Activated T-cell treated with anti-CD3 and anti-CD28 coated beads, Interleukin-2, amount 50 U/mL, for 24 hours (primary cell): ENCODE measurements at regions not wholly inside any gene's neighbourhood (a gene's known extent, or its start where the extent isn't known, plus 50 kb on each side); places are given as distances from the start of the nearest gene placed in this dataset.
"Not testable (repeated sequence)": the region's sequence is repeated elsewhere in the genome, so short reads cannot be mapped to it uniquely, and the experiment has no call there.

Experiments used
- DNase-seq: peaks from one replicate; pipeline ENCODE4 v3.0.0-alpha.2; 2020
- H3K27ac Mint-ChIP-seq: 2 replicates; pipeline ENCODE4 v1.8.0; 2020; ENCODE audit warnings: mild to moderate bottlenecking, mixed read lengths
- H3K27me3 Mint-ChIP-seq: 2 replicates; pipeline ENCODE4 v1.8.0; 2020; ENCODE audit warnings: mixed read lengths
- H3K36me3 Mint-ChIP-seq: 2 replicates; pipeline ENCODE4 v1.8.0; 2020; ENCODE audit warnings: low read depth, mixed read lengths
- H3K4me1 Mint-ChIP-seq: 2 replicates; pipeline ENCODE4 v1.8.0; 2020; ENCODE audit warnings: low read depth, mixed read lengths
- H3K4me3 Mint-ChIP-seq: 2 replicates; pipeline ENCODE4 v1.8.0; 2020; ENCODE audit warnings: mild to moderate bottlenecking, moderate library complexity, mixed read lengths
- H3K9me3 Mint-ChIP-seq: 2 replicates; pipeline ENCODE4 v1.8.0; 2020; ENCODE audit warnings: mixed read lengths

GRCh38 chr9:108419379-108419778, 436.4 kb downstream of the ACTL7B start:
- Mint-ChIP-seq H3K27ac (no peak overlapping the region), H3K36me3 (no peaks in the 10 kb centered on the region), H3K9me3 (peaks cover 2% of the 10 kb centered on the region), H3K4me3 (no peak overlapping the region), H3K27me3 (no peaks in the 10 kb centered on the region), H3K4me1 (no peaks in the 10 kb centered on the region)
- no peak for DNase-seq

- H3K4me3 Mint-ChIP-seq, result no peak overlapping the region
- H3K27me3 Mint-ChIP-seq, result no peaks in the 10 kb centered on the region
- no peak overlapping the region for H3K27ac Mint-ChIP-seq
- no peaks in the 10 kb centered on the region for H3K4me1 Mint-ChIP-seq
- DNase-seq, result no peak
- peaks cover 2% of the 10 kb centered on the region for H3K9me3 Mint-ChIP-seq
- no peaks in the 10 kb centered on the region for H3K36me3 Mint-ChIP-seq
Measured at GRCh38 chr9:108417726-108418125, 438.1 kb downstream of the ACTL7B start.

GRCh38 chr9:108417312-108417711, 438.5 kb downstream of the ACTL7B start:
- Mint-ChIP-seq H3K36me3 (no peaks in the 10 kb centered on the region), H3K27me3 (no peaks in the 10 kb centered on the region), H3K27ac (no peak overlapping the region), H3K4me3 (no peak overlapping the region), H3K9me3 (peaks cover 3% of the 10 kb centered on the region), H3K4me1 (no peaks in the 10 kb centered on the region)
- no peak for DNase-seq

GRCh38 chr9:108416324-108416723, 439.5 kb downstream of the ACTL7B start:
- no peaks in the 10 kb centered on the region for H3K27me3 Mint-ChIP-seq
- H3K27ac Mint-ChIP-seq, result no peak overlapping the region
- no peaks in the 10 kb centered on the region for H3K4me1 Mint-ChIP-seq
- DNase-seq, result no peak
- H3K36me3 Mint-ChIP-seq, result no peaks in the 10 kb centered on the region
- no peak overlapping the region for H3K4me3 Mint-ChIP-seq
- peaks cover 4% of the 10 kb centered on the region for H3K9me3 Mint-ChIP-seq

GRCh38 chr9:108413809-108414208, 442.0 kb downstream of the ACTL7B start:
- no peaks in the 10 kb centered on the region for H3K27me3 Mint-ChIP-seq
- H3K27ac Mint-ChIP-seq, result no peak overlapping the region
- DNase-seq, result no peak
- H3K4me1 Mint-ChIP-seq, result no peaks in the 10 kb centered on the region
- H3K4me3 Mint-ChIP-seq, result no peak overlapping the region
- no peaks in the 10 kb centered on the region for H3K36me3 Mint-ChIP-seq
- peaks cover 4% of the 10 kb centered on the region for H3K9me3 Mint-ChIP-seq

GRCh38 chr9:108412755-108413154, 443.0 kb downstream of the ACTL7B start:
- Mint-ChIP-seq H3K27ac (no peak overlapping the region), H3K4me3 (no peak overlapping the region), H3K4me1 (no peaks in the 10 kb centered on the region), H3K36me3 (no peaks in the 10 kb centered on the region), H3K9me3 (peaks cover 4% of the 10 kb centered on the region), H3K27me3 (no peaks in the 10 kb centered on the region)
- DNase-seq, result no peak

GRCh38 chr9:108411632-108412031, 444.2 kb downstream of the ACTL7B start:
- no peaks in the 10 kb centered on the region for H3K36me3 Mint-ChIP-seq
- no peaks in the 10 kb centered on the region for H3K27me3 Mint-ChIP-seq
- H3K27ac Mint-ChIP-seq, result no peak overlapping the region
- no peak overlapping the region for H3K4me3 Mint-ChIP-seq
- H3K9me3 Mint-ChIP-seq, result peaks cover 4% of the 10 kb centered on the region
- no peaks in the 10 kb centered on the region for H3K4me1 Mint-ChIP-seq
- DNase-seq, result no peak

- DNase-seq, result no peak
- no peaks in the 10 kb centered on the region for H3K36me3 Mint-ChIP-seq
- H3K4me1 Mint-ChIP-seq, result no peaks in the 10 kb centered on the region
- no peak overlapping the region for H3K4me3 Mint-ChIP-seq
- H3K27me3 Mint-ChIP-seq, result no peaks in the 10 kb centered on the region
- peaks cover 7% of the 10 kb centered on the region for H3K9me3 Mint-ChIP-seq
- H3K27ac Mint-ChIP-seq, result no peak overlapping the region
Measured at GRCh38 chr9:108410161-108410560, 445.6 kb downstream of the ACTL7B start.

- H3K4me1 Mint-ChIP-seq, result no peaks in the 10 kb centered on the region
- H3K27ac Mint-ChIP-seq, result no peak overlapping the region
- H3K4me3 Mint-ChIP-seq, result no peak overlapping the region
- no peaks in the 10 kb centered on the region for H3K27me3 Mint-ChIP-seq
- H3K9me3 Mint-ChIP-seq, result peaks cover 6% of the 10 kb centered on the region
- H3K36me3 Mint-ChIP-seq, result no peaks in the 10 kb centered on the region
- DNase-seq, result no peak
Measured at GRCh38 chr9:108400297-108400696, 455.5 kb downstream of the ACTL7B start.

- Mint-ChIP-seq H3K4me1 (no peaks in the 10 kb centered on the region), H3K27me3 (no peaks in the 10 kb centered on the region), H3K36me3 (no peaks in the 10 kb centered on the region), H3K27ac (no peak overlapping the region), H3K4me3 (no peak overlapping the region), H3K9me3 (peaks cover 6% of the 10 kb centered on the region)
- no peak for DNase-seq
Measured at GRCh38 chr9:108399851-108400250, 455.9 kb downstream of the ACTL7B start.

GRCh38 chr9:108397286-108397685, 458.5 kb downstream of the ACTL7B start:
- Mint-ChIP-seq H3K27ac (no peak overlapping the region), H3K4me1 (no peaks in the 10 kb centered on the region), H3K9me3 (peaks cover 6% of the 10 kb centered on the region), H3K4me3 (no peak overlapping the region), H3K27me3 (no peaks in the 10 kb centered on the region), H3K36me3 (no peaks in the 10 kb centered on the region)
- DNase-seq, result no peak

- H3K9me3 Mint-ChIP-seq, result peaks cover 6% of the 10 kb centered on the region
- no peaks in the 10 kb centered on the region for H3K27me3 Mint-ChIP-seq
- H3K36me3 Mint-ChIP-seq, result no peaks in the 10 kb centered on the region
- H3K4me3 Mint-ChIP-seq, result no peak overlapping the region
- DNase-seq, result no peak
- no peaks in the 10 kb centered on the region for H3K4me1 Mint-ChIP-seq
- H3K27ac Mint-ChIP-seq, result no peak overlapping the region
Measured at GRCh38 chr9:108396611-108397010, 459.2 kb downstream of the ACTL7B start.

- H3K36me3 Mint-ChIP-seq, result no peaks in the 10 kb centered on the region
- no peaks in the 10 kb centered on the region for H3K27me3 Mint-ChIP-seq
- H3K4me1 Mint-ChIP-seq, result no peaks in the 10 kb centered on the region
- no peak overlapping the region for H3K27ac Mint-ChIP-seq
- no peak for DNase-seq
- H3K4me3 Mint-ChIP-seq, result no peak overlapping the region
- peaks cover 6% of the 10 kb centered on the region for H3K9me3 Mint-ChIP-seq
Measured at GRCh38 chr9:108396193-108396592, 459.6 kb downstream of the ACTL7B start.

- no peak for DNase-seq
- no peak overlapping the region for H3K27ac Mint-ChIP-seq
- H3K4me1 Mint-ChIP-seq, result no peaks in the 10 kb centered on the region
- no peak overlapping the region for H3K4me3 Mint-ChIP-seq
- H3K27me3 Mint-ChIP-seq, result no peaks in the 10 kb centered on the region
- H3K36me3 Mint-ChIP-seq, result no peaks in the 10 kb centered on the region
- peaks cover 6% of the 10 kb centered on the region for H3K9me3 Mint-ChIP-seq
Measured at GRCh38 chr9:108395421-108395820, 460.4 kb downstream of the ACTL7B start.

GRCh38 chr9:108394726-108395125, 461.1 kb downstream of the ACTL7B start:
- DNase-seq, result no peak
- no peak overlapping the region for H3K27ac Mint-ChIP-seq
- no peak overlapping the region for H3K4me3 Mint-ChIP-seq
- no peaks in the 10 kb centered on the region for H3K4me1 Mint-ChIP-seq
- no peaks in the 10 kb centered on the region for H3K36me3 Mint-ChIP-seq
- H3K9me3 Mint-ChIP-seq, result peaks cover 6% of the 10 kb centered on the region
- no peaks in the 10 kb centered on the region for H3K27me3 Mint-ChIP-seq

GRCh38 chr9:108393481-108394001, 462.2 kb downstream of the ACTL7B start:
- not testable (repeated sequence) for H3K36me3 Mint-ChIP-seq, H3K4me3 Mint-ChIP-seq, H3K9me3 Mint-ChIP-seq

More at GRCh38 chr9:108393481-108394001, 462.2 kb downstream of the ACTL7B start:
- not testable (repeated sequence) for H3K27ac Mint-ChIP-seq, H3K4me1 Mint-ChIP-seq, H3K27me3 Mint-ChIP-seq, DNase-seq
